IMR-90 (cell line): ENCODE measurements at regions not wholly inside any gene's neighbourhood (a gene's known extent, or its start where the extent isn't known, plus 50 kb on each side); places are given as distances from the start of the nearest gene placed in this dataset.

Experiments used
- ATAC-seq: fragments of 200-7000 bp; cut with Tn5 transposase; 2 replicates; pipeline ENCODE4 v1.9.1; 2020; ENCODE audit warnings: low read depth, mild to moderate bottlenecking, moderate library complexity
- BruUV-seq: library from RNA; stranded (reverse); fragments of 400-500 nt; replicated peaks from 2 replicates; lab custom pipeline; 2021; lab: Mats Ljungman, UMichigan
- CTCF ChIA-PET: fragments of 300-600 bp; formaldehyde crosslinking; extraction: SDS; loops from one replicate; lab custom pipeline; 2021; ENCODE audit warnings: antibody characterized with exemption; lab: Yijun Ruan, JAX
- POLR2A ChIA-PET: fragments of 300-600 bp; sonication (Branson Sonifier 250); formaldehyde crosslinking; loops from one replicate; lab custom pipeline; 2022; ENCODE audit warnings: antibody characterized with exemption; ENCODE audit not compliant: unreplicated experiment; lab: Charles Lee
- DNase-seq: peaks from one replicate; pipeline ENCODE4 v3.0.0; 2013
- H2AFZ ChIP-seq: replicated peaks from 2 replicates; pipeline ENCODE3; 2013; ENCODE audit warnings: low read length, mild to moderate bottlenecking; ENCODE audit not compliant: poor library complexity
- H2AK5ac ChIP-seq: 2 replicates; pipeline ENCODE4 v1.6.1; 2013; ENCODE audit warnings: low read depth, low read length, inconsistent platforms
- H2AK9ac ChIP-seq: replicated peaks from 2 replicates; pipeline ENCODE3; 2013; ENCODE audit warnings: mild to moderate bottlenecking, low read depth, low read length, moderate library complexity; ENCODE audit not compliant: poor library complexity
- H2BK120ac ChIP-seq: 2 replicates; pipeline ENCODE4 v1.6.1; 2013; ENCODE audit warnings: low read depth, low read length, inconsistent platforms
- H2BK15ac ChIP-seq: 3 replicates; pipeline ENCODE4 v1.6.1; 2013; ENCODE audit warnings: low read depth, low read length, inconsistent platforms
- H2BK20ac ChIP-seq: 2 replicates; pipeline ENCODE4 v1.6.1; 2013; ENCODE audit warnings: low read depth, mild to moderate bottlenecking, inconsistent platforms, low read length, moderate library complexity
- H2BK5ac ChIP-seq: 2 replicates; pipeline ENCODE4 v1.6.1; 2013; ENCODE audit warnings: mild to moderate bottlenecking, low read depth, low read length, inconsistent platforms; ENCODE audit not compliant: poor library complexity, severe bottlenecking
- H3K14ac ChIP-seq: replicated peaks from 2 replicates; pipeline ENCODE4 v1.6.1; 2013; ENCODE audit warnings: low read depth, low read length, inconsistent platforms
- H3K18ac ChIP-seq: 2 replicates; pipeline ENCODE4 v1.6.1; 2013; ENCODE audit warnings: low read depth, low read length, control low read depth
- H3K23ac ChIP-seq: 2 replicates; pipeline ENCODE4 v1.6.1; 2013; ENCODE audit warnings: low read depth, low read length, inconsistent platforms
- H3K27ac ChIP-seq: 2 replicates; pipeline ENCODE4 v1.5.1; 2013; ENCODE audit warnings: mild to moderate bottlenecking, control low read depth, low read length; ENCODE audit not compliant: insufficient read depth
- H3K27me3 ChIP-seq: 2 replicates; pipeline ENCODE4 v1.6.1; 2013; ENCODE audit warnings: low read length; ENCODE audit not compliant: control insufficient read depth, insufficient read depth
- H3K36me3 ChIP-seq: 2 replicates; pipeline ENCODE4 v1.6.1; 2013; ENCODE audit warnings: low read length, mixed read lengths; ENCODE audit not compliant: control insufficient read depth, insufficient read depth
- H3K4ac ChIP-seq: 2 replicates; pipeline ENCODE4 v1.6.1; 2013; ENCODE audit warnings: low read depth, low read length, inconsistent platforms
- H3K4me1 ChIP-seq: 2 replicates; pipeline ENCODE4 v1.6.1; 2013; ENCODE audit warnings: low read length, mixed read lengths; ENCODE audit not compliant: control insufficient read depth, insufficient read depth
- H3K4me2 ChIP-seq: 2 replicates; pipeline ENCODE4 v1.6.1; 2013; ENCODE audit warnings: low read depth, mild to moderate bottlenecking, control low read depth, low read length, moderate library complexity
- H3K4me3 ChIP-seq: 2 replicates; pipeline ENCODE4 v1.5.1; 2013; ENCODE audit warnings: low read depth, mild to moderate bottlenecking, control low read depth, low read length, moderate library complexity; ENCODE audit not compliant: insufficient read depth
- H3K56ac ChIP-seq: 2 replicates; pipeline ENCODE4 v1.6.1; 2013; ENCODE audit warnings: low read length, inconsistent platforms; ENCODE audit not compliant: insufficient read depth; ENCODE audit errors: extremely low read depth
- H3K79me1 ChIP-seq, 2 experiments: 2 replicates each; pipeline ENCODE4 v1.6.1; 2013; ENCODE audit warnings: low read length in 2 of 2, inconsistent platforms in 1 of 2, low read depth in 1 of 2
- H3K9ac ChIP-seq: 2 replicates; pipeline ENCODE4 v1.6.1; 2013; ENCODE audit warnings: low read depth, low read length, control low read depth
- H3K9me1 ChIP-seq: 2 replicates; pipeline ENCODE4 v1.6.1; 2013; ENCODE audit warnings: low read length, inconsistent platforms; ENCODE audit not compliant: insufficient read depth
- H3K9me3 ChIP-seq: 2 replicates; pipeline ENCODE4 v1.6.1; 2013; ENCODE audit warnings: low read length; ENCODE audit not compliant: control insufficient read depth, insufficient read depth
- H4K20me1 ChIP-seq: 2 replicates; pipeline ENCODE4 v1.6.1; 2013; ENCODE audit warnings: low read length, inconsistent platforms; ENCODE audit not compliant: insufficient read depth
- H4K5ac ChIP-seq: 2 replicates; pipeline ENCODE4 v1.6.1; 2013; ENCODE audit warnings: mild to moderate bottlenecking, low read depth, low read length, control low read depth
- H4K8ac ChIP-seq, 2 experiments: 2 replicates each; pipeline ENCODE4 v1.6.1; 2013; ENCODE audit warnings: low read depth in 2 of 2, low read length in 2 of 2, control low read depth in 1 of 2, inconsistent platforms in 1 of 2
- H4K91ac ChIP-seq: 2 replicates; pipeline ENCODE4 v1.6.1; 2013; ENCODE audit warnings: low read depth, low read length, inconsistent platforms; ENCODE audit not compliant: insufficient read depth
- ELK1 ChIP-seq: fragments of 150-350 bp; IDR thresholded peaks from 2 replicates; pipeline ENCODE4 v1.6.1; 2016; ENCODE audit warnings: low read depth, mild to moderate bottlenecking, low read length, moderate library complexity, borderline replicate concordance
- MAFK ChIP-seq: IDR thresholded peaks from 2 replicates; pipeline ENCODE4 v1.6.1; 2012; ENCODE audit warnings: low read depth, low read length, improper control_type of control experiment
- NFE2L2 ChIP-seq: fragments of 150-350 bp; IDR thresholded peaks from 2 replicates; pipeline ENCODE4 v1.6.1; 2016; ENCODE audit warnings: low read depth, mild to moderate bottlenecking, low read length
- POLR2A ChIP-seq: IDR thresholded peaks from 2 replicates; pipeline ENCODE4 v1.6.1; 2012; ENCODE audit warnings: mild to moderate bottlenecking, low read depth, low read length
- RCOR1 ChIP-seq: IDR thresholded peaks from 2 replicates; pipeline ENCODE4 v1.6.1; 2012; ENCODE audit warnings: mild to moderate bottlenecking, low read length, improper control_type of control experiment; ENCODE audit not compliant: insufficient replicate concordance
- WGBS, 2 experiments: methylation state at CpG; one replicate each; pipeline versions ENCODE4 v1.1.5 to v1.1.7; 2013; ENCODE audit warnings: missing lambda C conversion rate in 2 of 2; ENCODE audit not compliant: insufficient read length in 1 of 2; ENCODE audit errors: extremely low coverage in 2 of 2; 5-methylcytosine and 5-hydroxymethylcytosine counted together
- dilution Hi-C: fragments of 300-500 bp; cut with HindIII; formaldehyde crosslinking; loops from one replicate; pipeline ENCODE4 v1.14.3; 2018; ENCODE audit warnings: low sequenced_read_pairs; ENCODE audit not compliant: unreplicated experiment
- in situ Hi-C: fragments of 300-500 bp; cut with MboI; formaldehyde crosslinking; loops from 3 replicates; pipeline ENCODE4 v1.14.3; 2019; ENCODE audit warnings: low sequenced_read_pairs, inconsistent platforms, mixed read lengths
- intact Hi-C: fragments of 100-400 bp; cut with micrococcal nuclease; formaldehyde crosslinking; loops from 2 replicates; pipeline ENCODE4 v1.10.0; 2022

- no peak for ATAC-seq
- POLR2A ChIA-PET = no interaction called here
Observed at GRCh38 chr9:87276851-87277261, 220.8 kb upstream of the DAPK1 start.

More at GRCh38 chr9:87276851-87277261, 220.8 kb upstream of the DAPK1 start:
- Histone ChIP-seq H3K4ac (peak overlapping the region; percentile 73), H3K27me3 (no peaks in the 10 kb centered on the region), H2AK5ac (peak overlapping the region; percentile 41), H3K27ac (peak overlapping the region; percentile 73), H3K9ac (no peak overlapping the region), H3K4me3 (no peak overlapping the region), H2BK15ac (peak overlapping the region; percentile 69; the same call in 2 of the 3 replicates), H2BK120ac (peak overlapping the region; percentile 80), H3K23ac (peak overlapping the region; percentile 52), H4K20me1 (no peaks in the 10 kb centered on the region), H2BK20ac (peak overlapping the region; percentile 84), H2AK9ac (no peak overlapping the region), H3K4me1 (peaks cover 32% of the 10 kb centered on the region), H4K5ac (peak overlapping the region; percentile 95), H3K18ac (peak overlapping the region; percentile 91; the same call in 1 of the 2 replicates), H4K8ac (peak overlapping the region; percentile 67 to 69), H3K56ac (peak overlapping the region; percentile 54; the same call in 1 of the 2 replicates), H3K79me1 (no peaks in the 10 kb centered on the region), H2AFZ (peak overlapping the region; percentile 26), H3K9me3 (peaks cover 2% of the 10 kb centered on the region), H3K14ac (peak overlapping the region; percentile 39), H4K91ac (peak overlapping the region; percentile 78), H3K9me1 (peaks cover 15% of the 10 kb centered on the region), H2BK5ac (peak overlapping the region; percentile 85), H3K36me3 (no peaks in the 10 kb centered on the region), H3K4me2 (no peak overlapping the region; the same call in 1 of the 2 replicates)
- dilution Hi-C loops = no loop called here
- in situ Hi-C loops = no loop called here
- CTCF ChIA-PET = no interaction called here
- DNase-seq = peak; percentile 39
- TF ChIP-seq NFE2L2 = no peak
- no peak for TF ChIP-seq MAFK
- TF ChIP-seq RCOR1 = no peak
- TF ChIP-seq ELK1 = no peak
- no peak for TF ChIP-seq POLR2A
- no TSS peak for BruUV-seq
- intact Hi-C loops = no loop called here
- 100% methylated on average over 2 of the region's 3 CpGs; no CpG with 5 or more reads in 1 of the 2 experiments for WGBS, 2 experiments
